ENCODE measurements at regions not wholly inside any gene's neighbourhood (a gene's known extent, or its start where the extent isn't known, plus 50 kb on each side); places are given as distances from the start of the nearest gene placed in this dataset.

- H3K27ac Mint-ChIP-seq: no peak overlapping the region
- H3K4me3 Mint-ChIP-seq: no peak overlapping the region
- intact Hi-C loops (cut with micrococcal nuclease): no loop called here
- peaks cover 5% of the 10 kb centered on the region for H3K4me1 Mint-ChIP-seq (ENCODE audit: low read depth)
- no peaks in the 10 kb centered on the region for H3K27me3 Mint-ChIP-seq (ENCODE audit: insufficient read depth)
- no peaks in the 10 kb centered on the region for H3K9me3 Mint-ChIP-seq
- peaks cover 1% of the 10 kb centered on the region for H3K36me3 Mint-ChIP-seq (ENCODE audit: low read depth)
- no peak for DNase-seq (ENCODE audit: low spot score)
These were observed 78.7 kb upstream of the RASGEF1B start for GRCh38 chr4:81550388-81550859.

- intact Hi-C loops (cut with micrococcal nuclease): no loop called here
- Mint-ChIP-seq H3K27me3 (ENCODE audit: insufficient read depth) (no peaks in the 10 kb centered on the region), H3K36me3 (ENCODE audit: low read depth) (peaks cover 1% of the 10 kb centered on the region), H3K27ac (no peak overlapping the region), H3K4me1 (ENCODE audit: low read depth) (peaks cover under 1% of the 10 kb centered on the region), H3K4me3 (no peak overlapping the region), H3K9me3 (no peaks in the 10 kb centered on the region)
- DNase-seq (ENCODE audit: low spot score): no peak
These were observed 78.3 kb upstream of the RASGEF1B start for GRCh38 chr4:81549984-81550383.

DNA sequence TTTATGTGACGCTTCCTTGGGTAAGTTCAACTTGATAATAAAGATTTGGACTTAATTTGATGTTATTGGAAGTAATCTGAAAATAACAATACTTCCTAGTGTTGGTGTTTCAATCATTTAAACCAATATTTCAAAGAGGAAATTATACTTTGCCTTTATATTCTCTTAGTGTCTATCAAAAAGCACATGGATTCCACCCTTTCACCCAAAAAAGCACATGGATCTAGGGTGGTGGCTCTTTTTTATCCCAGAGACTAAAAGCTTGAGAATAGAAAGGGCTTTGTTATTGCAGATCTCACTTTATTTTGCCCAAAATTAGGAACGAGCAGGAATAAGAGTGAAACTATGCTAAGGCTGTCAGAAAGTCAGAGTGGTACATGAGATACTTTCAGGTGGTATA lies 75.1 kb upstream of the RASGEF1B start:
- Mint-ChIP-seq H3K36me3 (ENCODE audit: low read depth) (no peaks in the 10 kb centered on the region), H3K4me1 (ENCODE audit: low read depth) (no peaks in the 10 kb centered on the region), H3K27ac (no peak overlapping the region), H3K4me3 (no peak overlapping the region), H3K27me3 (ENCODE audit: insufficient read depth) (no peaks in the 10 kb centered on the region), H3K9me3 (peaks cover 15% of the 10 kb centered on the region)
- intact Hi-C loops (cut with micrococcal nuclease): no loop called here
- no peak for DNase-seq (ENCODE audit: low spot score)

- DNase-seq (ENCODE audit: low spot score): no peak
- intact Hi-C loops (cut with micrococcal nuclease): no loop called here
- Mint-ChIP-seq H3K4me1 (ENCODE audit: low read depth) (no peaks in the 10 kb centered on the region), H3K27ac (no peak overlapping the region), H3K36me3 (ENCODE audit: low read depth) (no peaks in the 10 kb centered on the region), H3K9me3 (peaks cover 15% of the 10 kb centered on the region), H3K4me3 (no peak overlapping the region), H3K27me3 (ENCODE audit: insufficient read depth) (no peaks in the 10 kb centered on the region)
These were observed 69.6 kb upstream of the RASGEF1B start for GRCh38 chr4:81541161-81541945.

- Mint-ChIP-seq H3K27me3 (ENCODE audit: insufficient read depth) (peaks cover 1% of the 10 kb centered on the region), H3K9me3 (peaks cover 7% of the 10 kb centered on the region), H3K27ac (no peak overlapping the region), H3K4me3 (no peak overlapping the region), H3K36me3 (ENCODE audit: low read depth) (no peaks in the 10 kb centered on the region), H3K4me1 (ENCODE audit: low read depth) (no peaks in the 10 kb centered on the region)
- intact Hi-C loops (cut with micrococcal nuclease): no loop called here
- no peak for DNase-seq (ENCODE audit: low spot score)
These were observed 67.2 kb upstream of the RASGEF1B start for GRCh38 chr4:81538716-81539427.

DNA sequence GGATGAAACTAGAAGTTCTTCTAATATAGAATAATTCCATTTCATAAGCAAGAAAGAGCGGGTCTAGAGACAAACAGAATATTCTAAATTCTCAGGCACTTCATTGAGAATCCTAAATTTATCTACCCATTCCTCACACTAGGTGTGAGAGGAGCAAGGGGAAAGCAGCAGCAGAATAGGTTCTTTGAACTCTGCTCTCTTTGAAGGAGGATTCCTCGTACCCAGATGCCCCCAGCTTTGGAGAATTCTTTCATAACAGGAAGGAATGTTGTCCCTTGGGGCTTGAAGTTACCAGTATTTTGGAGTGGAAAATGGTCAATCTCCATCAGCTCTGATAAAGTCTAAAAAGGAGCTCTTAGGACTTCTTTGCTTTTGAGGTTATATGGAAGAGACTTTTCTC lies 59.7 kb upstream of the RASGEF1B start:
- H3K4me3 Mint-ChIP-seq: no peak overlapping the region
- no peaks in the 10 kb centered on the region for H3K4me1 Mint-ChIP-seq (ENCODE audit: low read depth)
- no peak overlapping the region for H3K27ac Mint-ChIP-seq
- intact Hi-C loops (cut with micrococcal nuclease): no loop called here
- H3K27me3 Mint-ChIP-seq (ENCODE audit: insufficient read depth): peaks cover 1% of the 10 kb centered on the region
- peaks cover 13% of the 10 kb centered on the region for H3K9me3 Mint-ChIP-seq
- H3K36me3 Mint-ChIP-seq (ENCODE audit: low read depth): no peaks in the 10 kb centered on the region
- no peak for DNase-seq (ENCODE audit: low spot score)

- intact Hi-C loops (cut with micrococcal nuclease): no loop called here
These were observed 57.3 kb upstream of the RASGEF1B start for GRCh38 chr4:81528979-81529378.

DNA sequence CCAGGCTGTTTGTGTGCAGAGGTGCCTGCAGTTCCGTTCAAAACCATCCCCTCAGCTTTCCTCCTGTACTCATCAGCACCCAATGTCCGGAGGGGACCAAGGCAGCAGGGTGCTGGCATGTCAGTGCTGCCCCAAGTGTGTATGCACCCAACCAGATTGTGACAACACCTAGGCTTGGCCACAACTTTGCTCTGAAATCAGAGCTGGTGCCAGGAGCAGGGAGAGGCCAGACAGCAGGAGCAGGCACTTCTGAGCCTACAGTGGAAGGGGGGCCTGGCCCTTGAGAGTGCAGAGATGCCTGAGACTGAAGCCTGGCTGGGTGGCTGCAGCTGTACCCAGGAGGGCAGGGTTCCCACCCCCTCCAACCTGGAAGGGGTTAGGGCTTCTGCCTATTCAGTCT lies 56.5 kb upstream of the RASGEF1B start:
- intact Hi-C loops (cut with micrococcal nuclease): no loop called here

More at GRCh38 chr4:81528979-81529378, 57.3 kb upstream of the RASGEF1B start:
- no peak for DNase-seq (ENCODE audit: low spot score)
- peaks cover 22% of the 10 kb centered on the region for H3K9me3 Mint-ChIP-seq
- no peak overlapping the region for H3K27ac Mint-ChIP-seq
- H3K27me3 Mint-ChIP-seq (ENCODE audit: insufficient read depth): no peaks in the 10 kb centered on the region
- no peaks in the 10 kb centered on the region for H3K36me3 Mint-ChIP-seq (ENCODE audit: low read depth)
- H3K4me3 Mint-ChIP-seq: no peak overlapping the region
- no peaks in the 10 kb centered on the region for H3K4me1 Mint-ChIP-seq (ENCODE audit: low read depth)

GRCh38 chr4:81527709-81528108 lies 56.0 kb upstream of the RASGEF1B start:
- Mint-ChIP-seq H3K9me3 (peaks cover 22% of the 10 kb centered on the region), H3K4me3 (no peak overlapping the region), H3K4me1 (ENCODE audit: low read depth) (no peaks in the 10 kb centered on the region), H3K36me3 (ENCODE audit: low read depth) (no peaks in the 10 kb centered on the region), H3K27me3 (ENCODE audit: insufficient read depth) (no peaks in the 10 kb centered on the region), H3K27ac (no peak overlapping the region)
- no peak for DNase-seq (ENCODE audit: low spot score)
- intact Hi-C loops (cut with micrococcal nuclease): no loop called here

More for the DNA sequence above, 56.5 kb upstream of the RASGEF1B start:
- no peak overlapping the region for H3K4me3 Mint-ChIP-seq
- H3K36me3 Mint-ChIP-seq (ENCODE audit: low read depth): no peaks in the 10 kb centered on the region
- H3K27me3 Mint-ChIP-seq (ENCODE audit: insufficient read depth): no peaks in the 10 kb centered on the region
- H3K4me1 Mint-ChIP-seq (ENCODE audit: low read depth): no peaks in the 10 kb centered on the region
- H3K9me3 Mint-ChIP-seq: peaks cover 22% of the 10 kb centered on the region
- H3K27ac Mint-ChIP-seq: no peak overlapping the region
- DNase-seq (ENCODE audit: low spot score): no peak

- Mint-ChIP-seq H3K4me3 (no peak overlapping the region), H3K4me1 (ENCODE audit: low read depth) (no peaks in the 10 kb centered on the region), H3K27ac (no peak overlapping the region), H3K27me3 (ENCODE audit: insufficient read depth) (no peaks in the 10 kb centered on the region), H3K36me3 (ENCODE audit: low read depth) (no peaks in the 10 kb centered on the region), H3K9me3 (peaks cover 22% of the 10 kb centered on the region)
- DNase-seq (ENCODE audit: low spot score): no peak
- intact Hi-C loops (cut with micrococcal nuclease): no loop called here
These were observed 55.4 kb upstream of the RASGEF1B start for GRCh38 chr4:81527115-81527514.

GRCh38 chr4:81526706-81527105 lies 55.0 kb upstream of the RASGEF1B start:
- Mint-ChIP-seq H3K27ac (no peak overlapping the region), H3K4me3 (no peak overlapping the region), H3K36me3 (ENCODE audit: low read depth) (no peaks in the 10 kb centered on the region), H3K9me3 (peaks cover 22% of the 10 kb centered on the region), H3K27me3 (ENCODE audit: insufficient read depth) (no peaks in the 10 kb centered on the region), H3K4me1 (ENCODE audit: low read depth) (no peaks in the 10 kb centered on the region)
- intact Hi-C loops (cut with micrococcal nuclease): no loop called here
- no peak for DNase-seq (ENCODE audit: low spot score)

DNA sequence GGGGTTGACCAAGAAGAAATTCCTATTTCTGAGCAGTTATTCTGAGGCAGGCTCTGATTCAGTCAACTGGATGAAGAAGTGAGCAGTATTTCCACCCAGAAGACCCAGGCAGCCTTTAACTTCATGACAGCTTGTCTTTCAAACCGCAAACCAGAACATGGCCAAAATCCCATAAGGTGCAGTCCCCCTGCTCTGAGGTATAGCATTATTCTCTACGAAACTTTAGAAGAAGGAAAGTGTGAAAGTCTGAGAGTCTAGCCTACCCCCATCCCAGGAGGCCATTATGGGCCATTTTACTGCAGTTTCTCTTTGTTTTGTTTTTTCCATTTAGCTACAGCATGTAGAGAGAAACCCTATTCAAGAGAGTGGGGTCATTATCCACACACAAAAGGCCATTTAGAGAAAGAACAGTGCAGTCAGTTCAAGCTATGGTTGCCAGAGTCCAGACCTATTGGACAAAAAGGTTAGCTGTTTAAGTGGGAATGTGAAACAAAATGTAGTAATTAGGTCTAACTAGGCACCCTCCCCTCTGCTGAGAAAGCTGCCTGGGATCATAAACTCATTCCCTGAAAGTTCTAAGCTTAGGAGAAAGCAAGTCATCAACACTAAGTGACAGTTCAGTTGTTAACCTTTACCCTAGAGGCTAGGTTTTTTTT lies 52.1 kb upstream of the RASGEF1B start:
- no peaks in the 10 kb centered on the region for H3K36me3 Mint-ChIP-seq (ENCODE audit: low read depth)
- no peaks in the 10 kb centered on the region for H3K4me1 Mint-ChIP-seq (ENCODE audit: low read depth)
- H3K27me3 Mint-ChIP-seq (ENCODE audit: insufficient read depth): no peaks in the 10 kb centered on the region
- H3K9me3 Mint-ChIP-seq: peaks cover 17% of the 10 kb centered on the region
- DNase-seq (ENCODE audit: low spot score): no peak
- H3K4me3 Mint-ChIP-seq: no peak overlapping the region
- intact Hi-C loops (cut with micrococcal nuclease): no loop called here
- H3K27ac Mint-ChIP-seq: no peak overlapping the region

- H3K9me3 Mint-ChIP-seq: peaks cover 16% of the 10 kb centered on the region
- intact Hi-C loops (cut with micrococcal nuclease): no loop called here
These were observed 51.0 kb upstream of the RASGEF1B start for GRCh38 chr4:81522711-81523110.

More at GRCh38 chr4:81522711-81523110, 51.0 kb upstream of the RASGEF1B start:
- no peak for DNase-seq (ENCODE audit: low spot score)
- no peaks in the 10 kb centered on the region for H3K27me3 Mint-ChIP-seq (ENCODE audit: insufficient read depth)
- no peaks in the 10 kb centered on the region for H3K4me1 Mint-ChIP-seq (ENCODE audit: low read depth)
- no peak overlapping the region for H3K27ac Mint-ChIP-seq
- H3K36me3 Mint-ChIP-seq (ENCODE audit: low read depth): no peaks in the 10 kb centered on the region
- H3K4me3 Mint-ChIP-seq: no peak overlapping the region

Data from activated T-helper 1 cell treated with anti-CD3 and anti-CD28 coated beads, Interleukin-12 subunit alpha, Interleukin-12 subunit beta, Interleukin-2, Interleukin-4 antibody, amounts not matched to agents 30 ng/mL and 10 ng/mL and 1 ng/mL, durations not matched to agents 14 hours and 24 hours and 36 hours (primary cell).